ENCODE measurements at regions not wholly inside any gene's neighbourhood (a gene's known extent, or its start where the extent isn't known, plus 50 kb on each side); places are given as distances from the start of the nearest gene placed in this dataset.

DNA sequence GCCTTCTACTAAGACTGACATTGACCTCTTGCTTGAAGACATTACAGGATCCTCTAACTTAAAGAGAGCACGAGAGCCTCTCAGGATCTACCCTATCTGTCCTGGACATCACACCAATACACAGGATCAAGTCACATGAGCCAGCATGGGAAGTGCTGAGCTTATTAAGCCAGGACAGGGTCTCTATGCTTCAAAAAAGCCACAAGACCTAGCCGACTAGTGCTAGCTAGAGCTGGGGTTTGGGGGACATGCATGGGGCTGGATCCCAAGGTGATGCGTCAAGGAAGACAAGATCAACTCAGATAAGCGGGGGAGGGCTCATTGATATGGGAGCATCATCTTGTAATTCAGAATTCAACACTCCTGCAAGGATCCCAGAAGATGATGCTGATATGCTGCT is 167.2 kb upstream of the TAB2 start:
- DNase-seq (ENCODE audit: low read depth), result no peak

DNA sequence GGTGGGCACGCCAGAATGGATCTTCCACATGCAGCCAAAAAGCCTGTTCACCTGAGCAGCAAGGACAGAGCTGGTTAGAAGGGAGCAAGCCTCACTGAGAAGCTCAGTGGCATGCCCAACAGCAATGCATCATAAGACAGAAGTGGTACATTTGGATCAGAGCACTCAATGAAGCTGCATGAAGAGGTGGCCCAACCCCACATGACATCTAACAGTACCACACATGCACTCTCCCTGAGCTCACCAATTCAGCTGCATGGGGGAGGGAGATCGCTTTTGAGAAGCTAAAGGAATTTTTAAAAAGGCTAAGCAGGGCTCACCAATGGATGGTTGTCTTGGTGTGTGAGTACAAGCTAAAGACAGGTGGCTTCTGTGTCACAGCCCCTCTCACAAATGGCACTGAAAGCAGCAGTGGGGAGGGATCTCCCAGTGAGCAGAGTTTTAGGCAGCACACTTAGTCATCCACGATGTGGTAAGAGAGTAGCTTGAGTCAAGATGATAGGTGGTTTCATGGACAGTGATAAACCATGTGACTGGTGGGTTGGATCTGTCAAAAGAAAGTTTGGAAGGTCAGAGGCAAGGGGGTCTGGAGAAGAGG is 166.6 kb upstream of the TAB2 start:
- DNase-seq (ENCODE audit: low read depth), result no peak

DNA sequence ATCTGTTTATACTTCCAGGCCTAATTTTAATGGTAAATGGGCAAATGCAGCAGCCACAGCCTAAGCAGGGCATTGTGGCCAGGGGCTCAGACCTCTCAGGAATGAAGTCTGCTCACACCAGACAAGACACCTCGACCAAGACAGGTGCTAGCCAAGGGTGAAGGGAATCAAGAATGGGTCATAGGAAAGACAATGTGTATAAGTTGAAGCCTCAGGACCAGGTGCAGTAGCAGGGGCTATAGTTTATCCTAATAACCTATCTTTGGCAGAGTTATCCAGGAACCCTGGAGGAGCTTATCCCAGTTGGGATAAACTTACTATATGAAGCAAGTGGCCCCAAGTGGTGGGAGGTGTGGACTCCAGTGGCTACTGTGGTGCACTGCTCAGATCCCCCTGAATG is 165.0 kb upstream of the TAB2 start:
- DNase-seq (ENCODE audit: low read depth), result no peak

DNA sequence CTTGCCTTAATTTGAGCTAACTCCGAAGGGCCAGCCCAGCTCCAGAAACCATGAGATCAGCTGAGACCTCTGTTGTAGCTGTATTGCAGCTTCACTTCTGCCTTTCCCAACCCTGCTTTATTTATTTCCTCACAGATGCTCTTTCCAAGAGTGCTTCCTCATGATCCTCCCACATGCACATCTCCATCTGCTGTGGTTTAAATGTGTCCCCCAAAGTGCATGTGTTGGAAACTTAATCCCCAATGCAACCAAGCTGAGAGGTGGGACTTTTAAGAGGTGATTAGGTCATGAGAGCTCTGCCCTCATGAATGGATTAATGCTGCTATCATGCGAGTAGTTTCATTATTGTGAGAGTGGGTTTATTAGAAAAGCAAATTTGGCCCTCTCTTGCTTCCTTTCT is 164.4 kb upstream of the TAB2 start:
- DNase-seq (ENCODE audit: low read depth), result no peak

DNA sequence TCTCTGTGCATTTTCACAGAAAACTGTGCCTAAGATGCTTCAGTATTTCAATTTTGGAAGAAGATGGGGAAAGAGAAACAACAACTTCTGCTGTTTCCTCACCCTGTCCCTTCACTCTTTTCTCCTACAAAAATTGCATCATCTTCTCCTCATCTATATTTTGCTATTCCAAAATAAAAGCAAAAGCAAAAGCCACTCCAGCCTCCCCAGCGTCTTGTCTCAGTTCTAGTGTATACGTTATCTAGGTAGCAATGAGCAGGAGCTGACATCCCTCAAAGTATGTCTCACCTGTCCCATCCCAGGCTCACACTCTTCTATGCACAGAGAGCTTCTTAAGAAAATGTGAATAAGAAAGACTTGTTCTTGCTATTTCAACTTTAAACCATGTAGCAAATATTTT is 163.8 kb upstream of the TAB2 start:
- DNase-seq (ENCODE audit: low read depth), result no peak

DNA sequence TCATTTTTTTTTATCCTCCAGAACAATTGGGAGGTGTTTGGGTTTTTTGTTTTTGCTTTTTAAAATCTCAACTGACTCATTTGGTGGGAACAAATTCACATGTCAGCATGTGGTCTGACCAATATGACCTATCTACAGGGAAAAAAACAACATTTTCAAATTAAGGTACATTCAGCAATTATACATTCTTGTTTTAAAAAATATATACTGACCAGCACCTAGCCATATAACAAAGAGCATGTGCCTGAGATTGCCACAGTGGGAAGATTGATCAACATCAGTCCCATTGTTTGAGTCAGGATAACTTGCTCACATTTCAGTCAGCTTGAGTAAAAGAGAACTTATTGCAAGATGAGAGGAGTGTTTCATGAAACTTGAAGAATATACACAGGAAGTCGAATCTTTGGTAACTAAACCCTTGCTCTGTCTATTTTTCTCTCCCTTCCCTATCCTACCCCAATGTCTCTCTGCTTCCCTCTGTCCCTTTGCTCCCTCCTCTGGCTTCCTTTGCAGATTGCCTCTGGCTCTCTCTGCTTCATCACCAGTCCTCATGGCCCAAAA is 163.2 kb upstream of the TAB2 start:
- no peak for DNase-seq (ENCODE audit: low read depth)

DNA sequence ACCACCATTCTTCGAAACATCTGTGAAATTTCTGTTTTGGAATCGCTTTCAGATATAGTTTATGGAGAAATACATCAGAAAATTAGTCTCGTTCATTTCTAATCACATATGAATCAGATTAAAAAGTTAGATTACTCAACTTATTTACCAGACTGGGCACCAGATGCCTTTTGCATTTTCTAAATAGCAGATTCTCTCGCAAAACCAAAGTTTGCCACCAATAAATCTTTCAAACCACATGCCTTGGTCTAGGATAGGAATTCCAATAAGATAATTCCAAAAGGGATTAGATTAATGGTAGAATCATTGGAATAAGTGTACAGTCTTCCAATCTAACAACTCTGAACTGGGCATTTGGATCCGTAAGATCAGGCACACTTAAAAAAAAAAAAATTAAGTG is 160.4 kb upstream of the TAB2 start:
- no peak for DNase-seq (ENCODE audit: low read depth)

DNA sequence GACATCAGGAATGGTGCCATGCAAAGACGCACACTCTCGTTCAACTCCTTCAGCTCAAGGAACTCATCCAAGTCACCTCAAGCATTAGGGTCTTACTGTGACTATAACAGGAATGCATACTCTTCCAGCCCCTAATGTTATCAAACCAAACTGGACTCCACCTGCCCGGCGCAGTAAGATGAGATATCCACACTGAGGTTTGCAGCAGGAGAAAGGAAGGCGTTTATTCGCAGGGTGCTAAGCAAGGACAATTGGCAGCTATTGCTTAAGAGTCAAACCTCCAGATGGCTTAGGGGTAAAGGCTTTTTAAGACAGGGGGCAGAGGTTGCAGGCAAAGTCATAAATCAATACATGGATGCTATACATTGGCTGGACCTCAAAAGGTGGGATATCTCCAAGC is 159.4 kb upstream of the TAB2 start:
- DNase-seq (ENCODE audit: low read depth), result no peak

DNA sequence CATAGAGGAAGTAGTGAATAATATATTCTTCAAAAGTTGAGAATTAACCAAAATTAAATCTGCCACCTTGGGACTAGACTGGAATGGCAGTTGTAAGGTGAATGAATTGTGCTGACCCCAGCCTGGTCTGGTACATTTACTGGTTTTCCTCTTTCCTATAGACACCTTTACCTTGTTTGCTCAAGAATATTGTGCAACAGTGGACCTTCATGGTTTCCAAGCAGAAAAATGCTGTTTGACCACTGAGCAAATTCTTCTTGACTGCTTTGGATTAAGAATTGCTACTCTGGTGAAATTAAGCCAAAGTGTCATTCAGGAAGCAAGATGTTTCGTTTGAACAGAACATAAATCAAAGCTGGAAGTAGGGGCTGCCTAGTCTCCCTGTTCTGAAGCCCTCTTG is 156.6 kb upstream of the TAB2 start:
- no peak for DNase-seq (ENCODE audit: low read depth)

DNA sequence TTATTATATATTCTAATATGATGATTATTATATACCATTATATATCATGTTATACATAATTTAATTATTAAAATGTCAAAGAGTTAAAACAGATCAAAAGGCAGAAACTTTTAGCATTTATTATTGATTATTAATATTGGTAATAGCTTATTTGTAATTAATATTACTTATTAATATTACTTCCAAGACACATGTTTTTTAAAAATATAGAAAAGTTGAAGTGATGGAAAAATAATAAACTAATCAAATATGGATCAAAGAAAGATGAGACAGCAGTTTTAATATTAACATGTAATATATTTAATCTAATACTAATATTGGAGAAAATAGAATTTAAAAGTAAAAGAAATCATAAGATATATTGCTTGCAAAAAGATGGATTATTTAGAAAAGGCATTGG is 154.6 kb upstream of the TAB2 start:
- DNase-seq (ENCODE audit: low read depth), result no peak

DNA sequence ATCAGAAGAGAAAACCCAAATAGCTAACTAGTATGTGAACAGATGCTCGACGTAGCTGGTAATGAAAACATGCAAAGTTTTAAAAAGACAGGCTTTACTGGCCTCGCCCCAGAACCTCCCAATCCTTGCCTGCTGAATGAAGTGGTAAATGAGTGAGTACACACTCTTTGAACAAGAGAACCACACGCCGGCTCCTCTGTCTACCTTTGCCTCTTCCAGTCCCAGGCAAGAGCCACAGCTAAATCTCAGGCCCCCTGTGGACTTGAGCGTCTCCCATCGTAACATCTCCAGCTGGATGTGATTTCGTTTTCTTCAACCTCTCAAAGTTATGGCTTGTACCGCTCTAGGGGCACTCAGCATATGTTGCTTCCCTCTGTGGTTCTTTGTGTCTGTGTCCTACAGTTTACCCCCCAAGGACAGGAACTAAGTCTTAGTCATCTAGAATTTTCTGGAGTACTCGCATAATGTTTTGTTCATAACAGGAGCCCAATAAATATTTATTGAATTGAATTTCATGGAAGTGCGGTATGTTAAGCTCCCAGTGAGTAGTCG is 153.2 kb upstream of the TAB2 start:
- DNase-seq (ENCODE audit: low read depth), result no peak

DNA sequence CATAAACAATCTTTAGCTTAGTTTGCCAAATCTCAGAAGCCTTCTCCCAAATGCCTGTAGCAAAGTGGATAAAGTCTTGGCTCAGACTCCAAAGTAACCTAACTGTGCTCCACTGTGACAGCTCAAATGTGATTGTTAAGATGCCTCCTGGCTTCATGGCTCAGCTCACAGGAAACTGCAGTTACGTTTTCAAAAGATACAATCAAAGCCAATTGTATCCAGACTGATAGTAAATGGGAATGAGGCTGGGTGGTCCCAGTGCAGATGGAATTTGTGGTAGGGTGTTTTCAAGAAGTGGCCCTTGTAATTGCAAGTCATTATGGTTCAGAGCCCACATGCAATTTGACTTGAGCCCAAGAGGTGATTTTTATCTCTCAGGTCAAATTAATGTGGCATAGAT is 151.2 kb upstream of the TAB2 start:
- no peak for DNase-seq (ENCODE audit: low read depth)

DNA sequence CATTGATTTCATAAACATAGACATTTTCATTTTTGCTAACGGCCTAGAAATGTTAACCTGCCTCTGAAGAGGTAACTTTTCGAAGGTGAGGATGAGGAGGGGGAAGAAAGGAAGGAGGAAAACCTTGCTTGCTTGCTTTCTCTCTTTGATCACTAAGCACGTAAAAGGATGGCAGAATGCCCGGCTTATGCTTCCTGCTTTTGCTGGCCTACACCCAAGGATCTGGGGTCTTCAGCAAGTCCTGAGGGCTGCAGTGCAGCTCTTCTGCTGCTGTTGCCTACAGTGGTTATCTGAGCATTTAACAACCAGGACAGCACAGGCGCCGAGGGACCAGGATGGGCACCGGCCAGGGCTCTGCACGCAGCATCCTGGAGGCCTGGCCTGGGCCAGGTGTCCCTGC is 150.8 kb upstream of the TAB2 start:
- DNase-seq (ENCODE audit: low read depth), result no peak

DNA sequence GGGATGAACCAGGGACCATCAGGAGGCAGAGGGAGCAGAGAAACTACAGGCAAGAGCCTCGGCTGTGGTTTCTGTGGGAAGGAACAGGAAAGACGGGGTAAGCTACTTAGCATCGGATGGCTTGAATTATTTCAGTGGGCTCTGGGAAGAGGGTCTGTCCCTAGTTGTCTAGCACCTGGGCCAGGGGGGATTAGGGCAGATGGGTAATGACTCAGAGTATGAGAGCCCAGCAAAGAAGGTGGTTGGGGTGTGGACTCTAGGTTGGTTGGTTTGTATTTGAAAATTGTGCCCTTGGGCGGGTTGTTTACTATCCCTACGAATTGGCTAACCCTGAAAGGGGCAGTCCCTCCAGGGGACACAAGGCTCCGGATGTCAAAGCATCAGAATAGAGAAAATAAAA is 148.5 kb upstream of the TAB2 start:
- no peak for DNase-seq (ENCODE audit: low read depth)

DNA sequence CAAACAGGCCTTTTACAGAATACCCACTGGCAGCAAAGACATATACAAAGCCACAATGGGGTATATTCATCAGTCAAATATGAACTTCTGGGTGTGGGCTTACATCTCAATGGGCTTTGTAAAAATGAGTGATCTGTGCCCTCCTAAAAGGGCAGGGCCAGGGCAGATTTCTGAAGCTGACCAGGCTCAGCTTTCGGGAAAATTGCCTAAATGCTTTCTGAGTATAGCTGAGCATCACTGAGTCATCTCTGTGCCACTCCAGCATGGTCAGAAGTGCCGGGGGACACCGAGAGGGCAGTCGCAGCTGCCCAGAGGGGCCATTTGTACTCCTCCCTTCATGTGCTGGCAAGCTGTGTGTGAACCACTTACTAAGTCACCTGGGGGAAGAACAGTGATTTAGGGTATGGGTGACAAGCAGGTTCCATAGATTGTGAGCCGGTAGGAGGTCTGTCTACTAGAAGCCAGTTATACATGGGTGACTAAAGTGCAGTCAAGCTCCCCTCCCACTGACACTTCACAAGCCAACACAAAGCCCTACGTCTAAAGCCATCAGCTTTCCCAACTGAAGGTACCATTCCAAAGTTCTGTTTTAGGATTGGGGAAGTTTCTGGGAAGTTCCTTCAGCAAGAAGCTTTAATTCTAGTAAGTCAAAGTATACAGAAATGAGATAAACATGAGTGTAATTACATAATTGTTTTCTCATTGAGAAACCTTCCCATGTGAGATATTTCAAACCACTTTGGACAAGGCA is 147.6 kb upstream of the TAB2 start:
- peak; percentile 49 for DNase-seq (ENCODE audit: low read depth)

DNA sequence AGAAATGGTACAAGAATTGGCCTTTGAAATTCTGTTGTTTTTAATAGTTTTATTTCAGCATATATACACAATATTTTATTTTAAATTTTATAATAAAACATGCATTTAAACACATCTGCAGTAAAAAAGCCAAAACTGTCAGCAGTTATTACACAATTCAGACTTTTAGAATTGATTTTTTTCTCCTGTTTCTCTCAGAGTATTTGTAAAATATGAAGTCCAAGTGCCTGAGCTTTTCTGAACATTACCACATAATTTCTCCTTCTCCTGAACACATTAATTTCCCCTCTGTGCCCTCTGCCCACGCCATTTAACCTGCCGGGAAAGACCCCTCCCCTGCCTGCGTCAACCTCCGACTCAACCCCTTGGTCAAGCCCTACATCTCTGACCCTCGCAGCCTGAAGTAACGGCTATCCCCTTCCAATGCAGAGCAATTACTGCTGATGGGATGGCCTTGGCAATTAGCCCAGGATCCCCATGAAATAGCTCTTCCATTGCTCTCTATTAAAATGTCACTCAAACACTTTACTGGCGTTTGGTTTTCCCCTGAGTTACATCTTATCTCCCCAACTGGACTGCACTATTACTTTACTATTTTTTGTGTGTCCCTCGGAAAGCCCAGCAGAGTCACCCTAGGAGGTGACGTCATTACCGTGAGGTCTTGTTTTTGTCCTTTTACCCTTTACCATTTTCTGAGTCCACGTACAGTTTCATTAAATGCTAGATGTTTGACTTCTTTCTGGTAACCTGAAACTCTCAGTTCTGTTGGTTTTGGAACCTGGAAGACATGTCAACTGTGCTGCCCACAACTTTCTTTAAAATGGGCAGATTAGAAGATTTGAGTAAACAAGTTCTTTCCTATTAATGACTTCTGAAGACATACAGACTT is 146.7 kb upstream of the TAB2 start:
- no peak for DNase-seq (ENCODE audit: low read depth)

DNA sequence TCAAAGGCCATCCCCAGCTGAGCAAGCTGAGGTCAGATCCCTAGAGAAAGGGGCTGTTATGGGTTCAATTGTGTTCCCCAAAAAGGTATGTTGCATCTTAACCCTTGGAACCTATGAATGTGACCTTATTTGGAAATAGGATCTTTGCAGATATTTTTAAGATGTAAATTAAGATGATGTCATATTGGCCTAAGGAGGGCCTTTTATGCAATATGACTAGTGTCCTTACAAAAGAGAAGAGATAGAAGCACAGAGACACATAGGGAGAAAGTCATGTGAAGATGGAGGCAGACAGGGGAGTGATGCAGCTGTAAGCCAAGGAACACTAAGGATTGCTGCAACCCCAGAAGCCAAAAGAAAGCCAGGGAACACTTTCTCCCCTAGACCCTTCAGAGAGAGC is 144.3 kb upstream of the TAB2 start:
- no peak for DNase-seq (ENCODE audit: low read depth)

DNA sequence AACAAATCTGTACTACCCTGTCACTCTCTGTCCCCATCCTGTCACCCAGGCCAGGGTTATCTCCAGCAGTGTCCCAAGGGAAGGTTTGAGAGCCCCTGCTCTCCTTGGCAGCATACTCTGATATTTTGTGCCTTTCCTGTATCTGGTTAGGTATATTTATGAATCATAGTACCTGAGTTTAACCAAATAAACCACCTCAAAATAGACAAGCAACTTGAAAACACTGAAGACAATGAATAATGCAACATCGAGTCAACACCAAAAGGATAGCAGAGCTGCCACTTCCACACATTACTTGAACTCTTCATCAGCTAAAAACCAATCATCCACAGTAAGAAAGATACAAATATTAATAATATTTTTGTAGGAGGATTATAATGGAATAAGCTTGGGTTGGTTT is 142.6 kb upstream of the TAB2 start:
- no peak for DNase-seq (ENCODE audit: low read depth)

DNA sequence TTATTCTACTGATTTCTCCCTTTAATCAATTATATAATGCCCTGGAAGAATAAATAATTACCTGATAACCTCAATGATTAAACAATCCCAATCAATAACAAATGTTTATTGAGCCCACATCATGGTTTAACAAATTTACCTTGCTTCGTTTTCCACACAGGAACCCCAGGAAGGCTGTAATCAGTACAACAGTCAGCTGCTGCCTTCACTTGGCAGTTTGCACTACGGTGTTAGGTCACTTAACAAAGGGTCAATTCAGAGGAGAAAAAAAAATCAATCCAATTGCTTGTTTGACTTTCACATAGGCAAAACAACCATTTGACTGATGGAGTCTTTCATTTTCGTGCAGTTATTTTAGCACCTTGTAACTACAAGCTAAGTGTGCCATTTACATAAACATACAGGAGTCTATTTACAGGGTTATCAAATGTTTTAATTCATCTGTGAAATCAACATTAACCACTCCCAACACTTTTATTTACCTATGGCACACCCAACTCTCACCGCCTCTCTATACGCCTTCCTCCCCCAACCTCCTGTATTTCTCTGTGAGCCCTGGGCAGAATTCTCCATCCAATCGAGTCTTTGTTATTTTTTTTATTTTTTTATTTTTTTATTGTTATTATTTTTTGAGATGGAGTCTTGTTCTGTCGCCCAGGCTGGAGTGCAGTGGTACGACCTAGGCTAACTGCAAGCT is 140.4 kb upstream of the TAB2 start:
- no peak for DNase-seq (ENCODE audit: low read depth)

DNA sequence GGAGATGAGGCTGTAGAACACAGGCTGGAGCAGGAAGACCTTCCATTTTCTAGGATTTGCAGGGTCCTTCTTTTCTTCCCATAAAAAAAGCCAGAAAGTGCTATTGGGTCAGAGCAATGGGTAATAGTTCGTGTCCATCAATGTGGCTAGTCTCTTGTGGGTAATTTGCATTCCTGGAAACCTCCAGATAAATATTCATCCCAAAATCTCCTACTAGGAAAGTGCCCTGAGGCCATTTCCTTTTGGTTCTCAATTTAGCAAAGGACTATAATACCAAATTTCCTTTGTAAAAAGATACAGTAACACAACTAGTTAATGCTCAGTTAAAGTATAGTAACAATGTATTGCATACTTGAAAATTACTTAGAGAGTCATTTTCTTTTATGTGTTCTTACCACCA is 138.1 kb upstream of the TAB2 start:
- no peak for DNase-seq (ENCODE audit: low read depth)

DNA sequence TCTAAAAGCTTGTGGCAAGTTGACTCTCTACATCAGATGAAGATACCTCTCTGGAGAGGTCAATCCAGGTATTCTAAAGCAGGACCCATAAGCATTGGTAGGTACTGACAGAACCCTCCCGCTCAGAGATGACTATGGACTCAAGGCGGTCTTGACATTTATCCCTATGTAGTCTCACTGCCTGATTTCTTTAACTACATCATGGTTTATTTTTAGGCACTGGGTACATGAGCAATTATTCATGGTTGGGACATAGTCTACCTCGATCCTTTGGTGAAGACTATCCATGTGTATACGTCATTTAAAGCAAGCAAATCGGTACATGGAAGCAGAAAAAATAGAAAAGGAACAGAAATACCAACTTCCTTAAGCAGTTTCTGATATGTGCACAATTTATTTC is 136.2 kb upstream of the TAB2 start:
- no peak for DNase-seq (ENCODE audit: low read depth)

DNA sequence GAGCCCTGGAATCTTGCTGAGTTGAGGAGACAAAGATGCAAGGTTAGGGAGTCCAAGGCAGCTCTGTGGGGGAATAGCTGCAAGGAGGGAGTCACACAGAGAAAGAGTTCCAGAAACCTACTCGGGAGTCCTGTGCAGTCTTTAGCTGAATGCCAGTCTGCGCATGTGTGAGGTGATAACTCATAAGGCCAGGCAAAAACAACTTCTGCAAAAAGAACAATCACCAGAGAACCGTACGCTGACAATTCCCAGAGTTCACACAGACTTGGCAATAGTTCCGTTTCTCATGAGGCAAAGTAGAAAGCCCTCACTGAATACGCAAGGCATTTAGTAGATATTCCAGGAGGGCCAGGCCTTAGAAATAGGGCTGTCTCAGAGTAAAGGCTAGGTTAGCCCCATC is 135.2 kb upstream of the TAB2 start:
- DNase-seq (ENCODE audit: low read depth), result no peak

All from stromal cell of bone marrow (primary cell).